GM13976 (cell line): ENCODE measurements at regions not wholly inside any gene's neighbourhood (a gene's known extent, or its start where the extent isn't known, plus 50 kb on each side); places are given as distances from the start of the nearest gene placed in this dataset.

Source experiments
- DNase-seq: peaks from one replicate; pipeline ENCODE4 v3.0.0; 2012; ENCODE audit warnings: low spot score
- CTCF ChIP-seq: IDR thresholded peaks from 2 replicates; pipeline ENCODE4 v1.5.1; 2012; ENCODE audit warnings: borderline replicate concordance, mild to moderate bottlenecking; ENCODE audit not compliant: insufficient read depth; ENCODE audit errors: extremely low read depth, missing control alignments, control extremely low read depth
- in situ Hi-C: fragments of 300-500 bp; cut with MboI; formaldehyde crosslinking; loops from one replicate; pipeline ENCODE4 v1.12.0; 2022; ENCODE audit warnings: low sequenced_read_pairs, mixed read lengths, inconsistent platforms; ENCODE audit not compliant: unreplicated experiment

DNA sequence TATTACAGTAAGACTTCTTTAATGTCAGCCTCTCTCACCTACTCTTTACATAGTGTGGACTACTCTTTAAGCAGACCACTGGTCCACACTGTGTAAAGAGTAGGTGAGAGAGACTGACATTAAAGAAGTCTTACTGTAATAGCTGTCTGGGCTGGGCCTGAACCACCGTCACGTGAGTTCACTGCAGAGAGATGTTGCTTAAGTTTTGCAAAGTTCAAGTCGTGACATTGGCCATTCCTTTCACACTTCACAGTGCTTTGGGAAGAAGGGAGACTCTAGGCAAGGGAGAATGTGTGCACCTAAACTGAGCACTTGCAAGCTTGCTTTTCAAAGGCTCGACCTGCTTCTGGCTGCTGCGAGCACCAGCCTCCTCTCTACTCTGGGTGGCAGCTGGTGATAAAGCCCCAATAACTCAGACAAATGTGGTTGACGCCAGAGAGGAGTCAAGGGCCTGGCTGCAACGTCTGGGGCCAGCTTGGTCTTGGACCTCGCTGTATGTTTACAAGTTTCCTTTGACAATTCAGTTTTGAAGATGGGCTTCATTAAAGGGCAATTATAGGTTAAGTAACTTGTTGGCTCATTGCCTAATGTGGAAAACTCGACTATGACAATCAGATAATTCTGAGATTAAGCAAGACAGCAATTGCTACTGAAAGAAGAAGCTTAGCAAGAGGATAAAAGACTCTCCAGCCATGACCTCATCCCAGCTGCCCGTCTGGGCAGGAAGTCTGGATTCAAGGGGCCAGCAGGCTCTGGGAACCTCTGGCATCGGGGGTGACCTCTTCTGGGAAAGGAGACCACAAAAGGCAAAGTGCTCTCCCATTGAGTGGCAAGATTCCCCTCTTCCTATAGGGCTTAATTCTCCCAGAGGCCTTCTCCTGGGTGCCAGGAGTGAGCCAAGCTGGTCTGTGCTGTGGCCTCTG lies 242.1 kb upstream of the TLE3 start:
- in situ Hi-C loops: no loop called here
- TF ChIP-seq CTCF: no peak
- no peak for DNase-seq

DNA sequence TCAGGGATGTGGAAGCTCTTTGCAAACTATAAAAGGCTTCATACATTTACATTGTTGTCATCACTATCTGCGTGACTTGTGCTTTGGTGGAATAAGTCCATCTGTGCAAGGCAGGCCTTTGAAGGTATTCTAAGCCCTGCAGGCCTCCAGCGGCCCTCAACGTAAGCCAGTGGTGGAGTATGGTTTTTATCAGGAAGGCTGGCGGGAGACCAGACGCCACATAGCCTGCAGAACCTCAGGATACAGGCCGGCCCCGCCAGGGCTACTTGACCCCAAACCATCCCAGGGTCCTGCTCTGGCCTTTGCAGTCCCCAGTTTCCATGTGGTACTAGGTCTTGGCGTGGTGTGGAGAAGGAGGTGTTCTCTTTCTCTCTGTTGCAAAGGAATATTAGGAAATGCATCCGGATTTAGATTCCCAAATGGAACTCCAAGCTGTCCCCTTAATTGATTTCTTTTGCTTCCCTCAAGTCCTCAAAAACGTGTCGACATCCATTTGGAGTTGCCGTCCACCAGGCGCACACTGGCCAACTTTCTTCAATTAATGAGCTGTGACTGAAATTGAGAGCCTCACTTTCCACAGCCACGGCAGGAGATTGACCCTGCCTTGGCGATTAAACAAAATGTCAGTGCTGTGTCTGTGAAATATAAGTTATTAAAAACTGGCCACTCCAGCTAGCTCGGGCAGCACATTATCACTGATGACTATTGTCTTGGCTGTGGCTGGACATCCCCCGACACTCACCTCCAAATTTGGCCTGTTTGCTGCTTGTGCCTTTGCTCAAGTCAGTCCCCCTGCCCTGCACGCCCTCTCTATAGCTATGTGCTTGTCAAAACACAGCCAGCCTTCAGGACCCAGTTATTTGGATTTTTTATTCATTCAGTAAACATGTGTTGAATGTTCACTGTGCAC lies 239.8 kb upstream of the TLE3 start:
- in situ Hi-C loops: no loop called here
- DNase-seq: no peak
- no peak for TF ChIP-seq CTCF

DNA sequence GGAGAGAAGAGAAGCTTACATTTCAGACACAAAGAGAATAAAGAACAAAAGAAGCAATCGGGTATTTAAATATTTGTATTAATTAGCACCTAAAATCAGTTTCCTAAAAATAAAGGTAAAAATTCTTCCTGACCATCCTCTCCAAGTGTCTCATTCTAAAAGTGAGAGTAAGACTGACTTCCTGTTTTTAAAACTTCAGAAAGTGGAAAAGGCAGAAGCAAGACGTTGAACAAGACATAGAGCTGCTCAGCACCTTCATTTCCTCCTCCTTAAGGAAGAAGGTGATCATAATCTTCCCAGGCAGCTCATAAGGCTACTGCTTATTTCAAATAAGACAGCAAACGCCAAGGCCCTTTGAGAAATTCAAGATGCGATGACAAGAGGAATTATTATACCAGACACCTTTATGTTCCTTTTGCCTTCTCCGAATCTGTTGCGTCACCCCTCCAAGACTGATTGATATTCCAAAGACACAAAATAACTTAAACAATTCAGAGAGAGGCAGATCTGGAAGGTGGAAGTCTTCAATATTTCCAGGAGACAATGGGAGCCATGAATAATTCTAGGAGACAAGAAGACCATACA lies 238.8 kb upstream of the TLE3 start:
- in situ Hi-C loops: no loop called here
- TF ChIP-seq CTCF: no peak
- no peak for DNase-seq

DNA sequence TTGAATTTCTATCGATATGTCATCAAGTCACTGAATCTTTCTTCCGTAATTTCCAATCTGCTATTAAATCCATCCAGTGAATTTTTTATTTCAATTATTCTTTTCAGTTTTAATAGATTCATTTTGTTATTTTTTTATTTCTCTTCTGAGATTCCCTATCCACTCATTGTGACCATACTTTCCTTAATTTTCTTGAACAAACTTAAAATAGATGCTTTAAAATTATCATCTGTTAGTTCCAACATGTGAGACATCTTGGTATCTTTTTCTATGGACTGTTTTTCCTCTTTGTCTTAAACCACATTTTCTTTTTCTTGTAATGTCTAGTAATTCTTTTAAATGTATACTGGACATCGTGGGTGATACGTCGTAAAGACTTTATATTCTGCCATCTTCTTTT lies 236.6 kb upstream of the TLE3 start:
- no peak for TF ChIP-seq CTCF
- in situ Hi-C loops: no loop called here
- no peak for DNase-seq

- no peak for DNase-seq
- no peak for TF ChIP-seq CTCF
- in situ Hi-C loops: no loop called here
Observed at GRCh38 chr15:70329179-70329578, 231.5 kb upstream of the TLE3 start.

DNA sequence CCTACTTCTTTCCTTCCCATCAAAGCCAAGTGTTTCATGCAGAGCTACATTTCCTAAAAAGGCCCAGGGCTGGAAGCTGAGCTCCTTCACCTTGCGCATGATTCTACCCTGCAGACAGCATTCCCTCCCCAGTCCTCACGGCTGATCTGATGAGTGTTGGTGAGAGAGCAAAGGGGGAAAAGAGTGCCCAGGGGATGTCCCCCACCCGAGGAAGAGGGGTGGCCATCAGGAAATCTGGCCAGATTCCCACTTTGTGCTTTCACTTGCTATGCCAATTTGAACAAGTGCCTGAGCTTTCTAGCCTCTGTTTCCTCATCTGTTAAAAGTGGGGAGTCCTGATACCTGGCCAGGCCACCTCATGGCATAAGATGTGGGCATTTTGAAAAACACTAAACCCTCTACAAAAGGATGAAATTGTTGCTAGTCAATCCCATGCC lies 231.0 kb upstream of the TLE3 start:
- no peak for DNase-seq
- TF ChIP-seq CTCF: no peak
- in situ Hi-C loops: no loop called here
